ENCODE measurements at regions not wholly inside any gene's neighbourhood (a gene's known extent, or its start where the extent isn't known, plus 50 kb on each side); places are given as distances from the start of the nearest gene placed in this dataset.
A peak's percentile ranks its signal among the peaks of the same experiment; 100 is the strongest.

DNA sequence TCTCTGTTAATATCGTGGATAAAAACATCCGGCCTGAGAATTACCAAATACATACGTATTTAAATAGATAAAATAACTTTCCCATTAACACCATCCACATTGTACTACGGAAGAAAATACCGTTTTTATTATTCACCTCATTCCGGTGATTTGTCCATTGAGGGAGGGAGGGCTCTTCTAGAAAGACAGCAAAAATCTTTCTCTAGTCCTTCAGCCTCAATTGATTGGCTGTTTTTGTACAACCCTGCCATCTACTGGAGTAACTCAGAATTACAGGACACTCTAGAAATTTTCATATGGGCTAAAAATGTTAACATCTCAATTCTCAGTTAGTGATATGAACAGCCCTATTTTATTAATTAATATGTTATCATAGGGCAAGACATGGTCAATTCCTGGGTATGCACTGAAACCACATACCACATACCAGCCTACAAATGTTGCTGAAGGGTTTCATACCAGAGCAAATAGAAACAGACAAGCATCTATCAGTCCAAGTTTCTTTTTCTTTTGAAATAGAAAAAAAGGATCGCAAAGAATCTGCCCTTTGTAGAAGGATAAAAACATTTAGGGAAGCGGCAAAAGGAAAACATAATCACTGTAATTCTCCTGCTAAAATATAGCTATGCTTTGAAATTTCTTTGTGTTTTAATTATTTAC lies 55.8 kb upstream of the CDCA7L start:
- H2AFZ ChIP-seq = no peak overlapping the region
- H3K4me3 ChIP-seq = no peak overlapping the region
- H3K27me3 ChIP-seq (ENCODE audit: insufficient read depth) = no peaks in the 10 kb centered on the region
- TF ChIP-seq NANOG (IDR thresholded peaks at IDR 0.05; ENCODE audit: borderline replicate concordance) (no peak), CREB1 (CRISPR knock-in tag; IDR thresholded peaks at IDR 0.05; ENCODE audit: low read depth) (no peak)
- TF ChIP-seq, protein P1, sequence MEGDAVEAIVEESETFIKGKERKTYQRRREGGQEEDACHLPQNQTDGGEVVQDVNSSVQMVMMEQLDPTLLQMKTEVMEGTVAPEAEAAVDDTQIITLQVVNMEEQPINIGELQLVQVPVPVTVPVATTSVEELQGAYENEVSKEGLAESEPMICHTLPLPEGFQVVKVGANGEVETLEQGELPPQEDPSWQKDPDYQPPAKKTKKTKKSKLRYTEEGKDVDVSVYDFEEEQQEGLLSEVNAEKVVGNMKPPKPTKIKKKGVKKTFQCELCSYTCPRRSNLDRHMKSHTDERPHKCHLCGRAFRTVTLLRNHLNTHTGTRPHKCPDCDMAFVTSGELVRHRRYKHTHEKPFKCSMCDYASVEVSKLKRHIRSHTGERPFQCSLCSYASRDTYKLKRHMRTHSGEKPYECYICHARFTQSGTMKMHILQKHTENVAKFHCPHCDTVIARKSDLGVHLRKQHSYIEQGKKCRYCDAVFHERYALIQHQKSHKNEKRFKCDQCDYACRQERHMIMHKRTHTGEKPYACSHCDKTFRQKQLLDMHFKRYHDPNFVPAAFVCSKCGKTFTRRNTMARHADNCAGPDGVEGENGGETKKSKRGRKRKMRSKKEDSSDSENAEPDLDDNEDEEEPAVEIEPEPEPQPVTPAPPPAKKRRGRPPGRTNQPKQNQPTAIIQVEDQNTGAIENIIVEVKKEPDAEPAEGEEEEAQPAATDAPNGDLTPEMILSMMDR (conservative IDR thresholded peaks at IDR 0.05; ENCODE audit: low read depth in 2 of 2) = peak; percentile 79 to 83
- peak; percentile 73 for DNase-seq (ENCODE audit: low spot score)
- H3K4me1 Mint-ChIP-seq = peaks cover 7% of the 10 kb centered on the region; the same call in 2 of the 3 replicates
- no peaks in the 10 kb centered on the region for H3K36me3 Mint-ChIP-seq (ENCODE audit: low read depth)
- no peak overlapping the region for H3K27ac ChIP-seq (ENCODE audit: low read depth)
- no peaks in the 10 kb centered on the region for H3K36me3 ChIP-seq (ENCODE audit: insufficient read depth)
- H3F3A ChIP-seq (replicated peaks; ENCODE audit: low read depth) = no peaks in the 10 kb centered on the region
- H3K4me1 ChIP-seq (ENCODE audit: insufficient read depth) = no peaks in the 10 kb centered on the region
- no peak overlapping the region for H3K4me2 ChIP-seq
- H3K4me3 Mint-ChIP-seq = no peak overlapping the region
- H3K79me2 ChIP-seq (replicated peaks; ENCODE audit: insufficient read depth) = no peaks in the 10 kb centered on the region
- ATAC-seq = peak; percentile 66
- no peaks in the 10 kb centered on the region for H4K20me1 ChIP-seq (replicated peaks; ENCODE audit: insufficient read depth)
- no peaks in the 10 kb centered on the region for H3K9me3 Mint-ChIP-seq
- H3K27me3 Mint-ChIP-seq (ENCODE audit: insufficient read depth, low read depth, poor library complexity) = peaks cover 3% of the 10 kb centered on the region
- no peaks in the 10 kb centered on the region for H3K9me2 ChIP-seq (ENCODE audit: insufficient read depth)
- peak overlapping the region; percentile 83; the same call in 1 of the 2 replicates for H3K27ac Mint-ChIP-seq

DNA sequence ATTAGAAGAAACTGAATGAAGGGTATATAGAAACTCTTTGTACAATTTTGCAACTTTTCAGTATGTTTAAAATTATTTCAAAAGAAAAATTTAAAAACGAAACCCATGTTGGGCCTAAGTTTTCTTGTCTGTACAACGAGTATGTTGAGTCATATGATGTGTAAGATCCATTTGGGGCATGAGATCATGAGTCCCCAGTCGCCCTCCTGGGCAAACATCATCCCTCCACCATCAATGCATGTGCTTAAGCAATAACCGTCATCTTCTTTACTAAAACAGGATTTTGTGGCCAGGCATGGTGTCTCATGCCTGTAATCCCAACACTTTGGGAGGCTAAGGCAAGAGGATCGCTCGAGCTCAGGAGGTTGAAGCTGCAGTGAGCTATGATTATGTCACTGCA lies 54.2 kb upstream of the CDCA7L start:
- H3K4me3 ChIP-seq = no peak overlapping the region
- no peak overlapping the region for H3K4me3 Mint-ChIP-seq

More for the DNA sequence above, 54.2 kb upstream of the CDCA7L start:
- no peaks in the 10 kb centered on the region for H3F3A ChIP-seq (replicated peaks; ENCODE audit: low read depth)
- no peaks in the 10 kb centered on the region; the same call in 2 of the 3 replicates for H3K9me3 Mint-ChIP-seq
- no peaks in the 10 kb centered on the region for H3K36me3 ChIP-seq (ENCODE audit: insufficient read depth)
- H3K9me2 ChIP-seq (ENCODE audit: insufficient read depth) = no peaks in the 10 kb centered on the region
- H3K4me1 ChIP-seq (ENCODE audit: insufficient read depth) = no peaks in the 10 kb centered on the region
- H3K36me3 Mint-ChIP-seq (ENCODE audit: low read depth) = no peaks in the 10 kb centered on the region
- no peak overlapping the region for H3K27ac Mint-ChIP-seq
- H3K27ac ChIP-seq (ENCODE audit: low read depth) = no peak overlapping the region
- no peaks in the 10 kb centered on the region for H4K20me1 ChIP-seq (replicated peaks; ENCODE audit: insufficient read depth)
- TF ChIP-seq, protein P2, sequence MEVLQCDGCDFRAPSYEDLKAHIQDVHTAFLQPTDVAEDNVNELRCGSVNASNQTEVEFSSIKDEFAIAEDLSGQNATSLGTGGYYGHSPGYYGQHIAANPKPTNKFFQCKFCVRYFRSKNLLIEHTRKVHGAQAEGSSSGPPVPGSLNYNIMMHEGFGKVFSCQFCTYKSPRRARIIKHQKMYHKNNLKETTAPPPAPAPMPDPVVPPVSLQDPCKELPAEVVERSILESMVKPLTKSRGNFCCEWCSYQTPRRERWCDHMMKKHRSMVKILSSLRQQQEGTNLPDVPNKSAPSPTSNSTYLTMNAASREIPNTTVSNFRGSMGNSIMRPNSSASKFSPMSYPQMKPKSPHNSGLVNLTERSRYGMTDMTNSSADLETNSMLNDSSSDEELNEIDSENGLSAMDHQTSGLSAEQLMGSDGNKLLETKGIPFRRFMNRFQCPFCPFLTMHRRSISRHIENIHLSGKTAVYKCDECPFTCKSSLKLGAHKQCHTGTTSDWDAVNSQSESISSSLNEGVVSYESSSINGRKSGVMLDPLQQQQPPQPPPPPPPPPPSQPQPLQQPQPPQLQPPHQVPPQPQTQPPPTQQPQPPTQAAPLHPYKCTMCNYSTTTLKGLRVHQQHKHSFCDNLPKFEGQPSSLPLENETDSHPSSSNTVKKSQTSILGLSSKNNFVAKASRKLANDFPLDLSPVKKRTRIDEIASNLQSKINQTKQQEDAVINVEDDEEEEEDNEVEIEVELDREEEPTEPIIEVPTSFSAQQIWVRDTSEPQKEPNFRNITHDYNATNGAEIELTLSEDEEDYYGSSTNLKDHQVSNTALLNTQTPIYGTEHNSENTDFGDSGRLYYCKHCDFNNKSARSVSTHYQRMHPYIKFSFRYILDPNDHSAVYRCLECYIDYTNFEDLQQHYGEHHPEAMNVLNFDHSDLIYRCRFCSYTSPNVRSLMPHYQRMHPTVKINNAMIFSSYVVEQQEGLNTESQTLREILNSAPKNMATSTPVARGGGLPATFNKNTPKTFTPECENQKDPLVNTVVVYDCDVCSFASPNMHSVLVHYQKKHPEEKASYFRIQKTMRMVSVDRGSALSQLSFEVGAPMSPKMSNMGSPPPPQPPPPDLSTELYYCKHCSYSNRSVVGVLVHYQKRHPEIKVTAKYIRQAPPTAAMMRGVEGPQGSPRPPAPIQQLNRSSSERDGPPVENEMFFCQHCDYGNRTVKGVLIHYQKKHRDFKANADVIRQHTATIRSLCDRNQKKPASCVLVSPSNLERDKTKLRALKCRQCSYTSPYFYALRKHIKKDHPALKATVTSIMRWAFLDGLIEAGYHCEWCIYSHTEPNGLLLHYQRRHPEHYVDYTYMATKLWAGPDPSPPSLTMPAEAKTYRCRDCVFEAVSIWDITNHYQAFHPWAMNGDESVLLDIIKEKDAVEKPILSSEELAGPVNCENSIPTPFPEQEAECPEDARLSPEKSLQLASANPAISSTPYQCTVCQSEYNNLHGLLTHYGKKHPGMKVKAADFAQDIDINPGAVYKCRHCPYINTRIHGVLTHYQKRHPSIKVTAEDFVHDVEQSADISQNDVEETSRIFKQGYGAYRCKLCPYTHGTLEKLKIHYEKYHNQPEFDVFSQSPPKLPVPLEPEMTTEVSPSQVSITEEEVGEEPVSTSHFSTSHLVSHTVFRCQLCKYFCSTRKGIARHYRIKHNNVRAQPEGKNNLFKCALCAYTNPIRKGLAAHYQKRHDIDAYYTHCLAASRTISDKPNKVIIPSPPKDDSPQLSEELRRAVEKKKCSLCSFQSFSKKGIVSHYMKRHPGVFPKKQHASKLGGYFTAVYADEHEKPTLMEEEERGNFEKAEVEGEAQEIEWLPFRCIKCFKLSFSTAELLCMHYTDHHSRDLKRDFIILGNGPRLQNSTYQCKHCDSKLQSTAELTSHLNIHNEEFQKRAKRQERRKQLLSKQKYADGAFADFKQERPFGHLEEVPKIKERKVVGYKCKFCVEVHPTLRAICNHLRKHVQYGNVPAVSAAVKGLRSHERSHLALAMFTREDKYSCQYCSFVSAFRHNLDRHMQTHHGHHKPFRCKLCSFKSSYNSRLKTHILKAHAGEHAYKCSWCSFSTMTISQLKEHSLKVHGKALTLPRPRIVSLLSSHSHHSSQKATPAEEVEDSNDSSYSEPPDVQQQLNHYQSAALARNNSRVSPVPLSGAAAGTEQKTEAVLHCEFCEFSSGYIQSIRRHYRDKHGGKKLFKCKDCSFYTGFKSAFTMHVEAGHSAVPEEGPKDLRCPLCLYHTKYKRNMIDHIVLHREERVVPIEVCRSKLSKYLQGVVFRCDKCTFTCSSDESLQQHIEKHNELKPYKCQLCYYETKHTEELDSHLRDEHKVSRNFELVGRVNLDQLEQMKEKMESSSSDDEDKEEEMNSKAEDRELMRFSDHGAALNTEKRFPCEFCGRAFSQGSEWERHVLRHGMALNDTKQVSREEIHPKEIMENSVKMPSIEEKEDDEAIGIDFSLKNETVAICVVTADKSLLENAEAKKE (CRISPR knock-in tag; IDR thresholded peaks at IDR 0.05) = no peak
- TF ChIP-seq CREB1 (CRISPR knock-in tag; IDR thresholded peaks at IDR 0.05; ENCODE audit: low read depth) = no peak
- H3K4me2 ChIP-seq = no peak overlapping the region
- H3K4me1 Mint-ChIP-seq = peaks cover 7% of the 10 kb centered on the region; the same call in 2 of the 3 replicates
- H3K27me3 ChIP-seq (ENCODE audit: insufficient read depth) = no peaks in the 10 kb centered on the region
- no peaks in the 10 kb centered on the region for H3K79me2 ChIP-seq (replicated peaks; ENCODE audit: insufficient read depth)
- DNase-seq (ENCODE audit: low spot score) = no peak
- ATAC-seq = no peak
- no peak overlapping the region for H2AFZ ChIP-seq
- peaks cover 3% of the 10 kb centered on the region for H3K27me3 Mint-ChIP-seq (ENCODE audit: insufficient read depth, low read depth, poor library complexity)

Measured in GM23338 (cell line).